Stomach (tissue), 4 donors: ENCODE measurements at regions not wholly inside any gene's neighbourhood (a gene's known extent, or its start where the extent isn't known, plus 50 kb on each side); places are given as distances from the start of the nearest gene placed in this dataset.

Experiments used
- EP300 ChIP-seq: sonication (generic); formaldehyde crosslinking; IDR thresholded peaks from one replicate; pipeline ENCODE4 v1.6.1; 2017; ENCODE audit warnings: antibody characterized with exemption
- POLR2AphosphoS5 ChIP-seq, 3 donors: sonication (generic); formaldehyde crosslinking; IDR thresholded peaks; one replicate each; pipeline ENCODE4 v1.6.1; 2016; ENCODE audit warnings: antibody characterized with exemption in 3 of 3
- TF ChIP-seq, protein P1 (sequence below), 7 experiments: fragments of 450-650 bp in 4 of 7; fragments of 200-600 bp in 3 of 7; sonication (generic) in 3 of 7; IDR thresholded peaks; one replicate each; pipeline ENCODE4 v1.5.1; 2016 to 2019; ENCODE audit warnings: antibody characterized with exemption in 7 of 7, control low read depth in 2 of 7, mild to moderate bottlenecking in 1 of 7

DNA sequence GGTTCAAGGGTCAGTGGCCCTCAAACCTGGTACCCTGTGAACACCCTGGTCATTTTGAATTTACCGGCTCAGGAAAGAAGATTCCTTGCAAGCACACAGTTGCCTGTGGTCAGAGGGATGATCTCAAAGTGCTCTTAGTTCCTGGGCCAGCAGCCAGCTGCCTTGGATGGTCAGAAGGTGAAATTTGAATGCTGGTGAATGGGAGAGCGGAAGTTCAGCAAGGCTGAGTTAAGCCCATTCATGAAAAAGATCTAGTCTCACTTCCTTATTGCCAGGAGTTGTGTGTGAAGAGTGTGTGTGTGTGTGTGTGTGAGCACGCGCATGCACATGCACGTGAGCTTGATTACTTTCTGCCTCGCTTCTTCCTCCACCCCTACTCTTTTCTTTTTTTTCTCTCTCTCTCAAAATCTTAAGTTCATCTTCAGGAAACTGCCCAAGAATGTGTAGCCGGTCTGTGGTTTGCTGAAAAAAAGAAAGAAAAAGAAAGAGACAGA, 155.5 kb upstream of the CCND2 start:
- TF ChIP-seq, protein P1, sequence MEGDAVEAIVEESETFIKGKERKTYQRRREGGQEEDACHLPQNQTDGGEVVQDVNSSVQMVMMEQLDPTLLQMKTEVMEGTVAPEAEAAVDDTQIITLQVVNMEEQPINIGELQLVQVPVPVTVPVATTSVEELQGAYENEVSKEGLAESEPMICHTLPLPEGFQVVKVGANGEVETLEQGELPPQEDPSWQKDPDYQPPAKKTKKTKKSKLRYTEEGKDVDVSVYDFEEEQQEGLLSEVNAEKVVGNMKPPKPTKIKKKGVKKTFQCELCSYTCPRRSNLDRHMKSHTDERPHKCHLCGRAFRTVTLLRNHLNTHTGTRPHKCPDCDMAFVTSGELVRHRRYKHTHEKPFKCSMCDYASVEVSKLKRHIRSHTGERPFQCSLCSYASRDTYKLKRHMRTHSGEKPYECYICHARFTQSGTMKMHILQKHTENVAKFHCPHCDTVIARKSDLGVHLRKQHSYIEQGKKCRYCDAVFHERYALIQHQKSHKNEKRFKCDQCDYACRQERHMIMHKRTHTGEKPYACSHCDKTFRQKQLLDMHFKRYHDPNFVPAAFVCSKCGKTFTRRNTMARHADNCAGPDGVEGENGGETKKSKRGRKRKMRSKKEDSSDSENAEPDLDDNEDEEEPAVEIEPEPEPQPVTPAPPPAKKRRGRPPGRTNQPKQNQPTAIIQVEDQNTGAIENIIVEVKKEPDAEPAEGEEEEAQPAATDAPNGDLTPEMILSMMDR (IDR thresholded peaks at IDR 0.05): no peak
- TF ChIP-seq EP300: no peak
- no peak for TF ChIP-seq POLR2AphosphoS5 (IDR thresholded peaks at IDR 0.05)
